ENCODE measurements at regions not wholly inside any gene's neighbourhood (a gene's known extent, or its start where the extent isn't known, plus 50 kb on each side); places are given as distances from the start of the nearest gene placed in this dataset.

DNA sequence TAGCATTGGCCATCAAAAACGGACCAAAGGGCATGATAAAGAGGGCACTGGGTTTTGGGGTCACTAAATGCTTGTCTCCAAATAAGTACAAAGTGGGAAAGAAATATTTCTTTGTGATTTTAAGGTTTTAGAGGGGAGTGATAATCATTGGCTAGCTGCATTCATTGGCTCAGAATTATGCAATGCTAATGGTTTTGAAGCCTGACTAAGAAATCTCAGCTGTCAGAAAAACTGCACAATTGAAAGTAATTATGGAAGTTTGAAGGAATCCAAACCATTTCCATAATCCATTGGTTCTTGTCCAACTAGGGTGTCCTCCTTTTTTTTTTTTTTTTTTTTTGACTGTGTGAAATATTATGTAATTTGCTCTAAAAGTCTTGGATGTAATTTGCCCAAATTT is 88.2 kb upstream of the ARGLU1 start:
- TF ChIP-seq EZH2 (IDR thresholded peaks at IDR 0.05) (no peak), POLR2AphosphoS5 (IDR thresholded peaks at IDR 0.05; ENCODE audit: borderline replicate concordance, low read depth, low read length) (no peak)

Data from SK-N-MC (cell line).